ENCODE measurements at regions not wholly inside any gene's neighbourhood (a gene's known extent, or its start where the extent isn't known, plus 50 kb on each side); places are given as distances from the start of the nearest gene placed in this dataset.

GRCh38 chr3:88209356-88209755, 59.6 kb downstream of the C3orf38 start:
- DNase-seq = no peak

GRCh38 chr3:88211096-88211890, 61.5 kb downstream of the C3orf38 start:
- no peak for DNase-seq

GRCh38 chr3:88219138-88219792, 69.5 kb downstream of the C3orf38 start:
- peak; percentile 83 for DNase-seq

GRCh38 chr3:88220126-88220525, 70.4 kb downstream of the C3orf38 start:
- DNase-seq = no peak

- no peak for DNase-seq
Observed at GRCh38 chr3:88221726-88222125, 72.0 kb downstream of the C3orf38 start.

- no peak for DNase-seq
Observed at GRCh38 chr3:88222343-88222742, 72.6 kb downstream of the C3orf38 start.

GRCh38 chr3:88225326-88226008, 75.7 kb downstream of the C3orf38 start:
- DNase-seq = no peak

- no peak for DNase-seq
Observed at GRCh38 chr3:88226910-88227309, 77.2 kb downstream of the C3orf38 start.

GRCh38 chr3:88230638-88231037, 80.9 kb downstream of the C3orf38 start:
- DNase-seq = peak; percentile 55

- peak; percentile 76 for DNase-seq
Observed at GRCh38 chr3:88231207-88231606, 81.4 kb downstream of the C3orf38 start.

GRCh38 chr3:88231632-88232031, 81.9 kb downstream of the C3orf38 start:
- no peak for DNase-seq

GRCh38 chr3:88235102-88235501, 85.3 kb downstream of the C3orf38 start:
- no peak for DNase-seq

GRCh38 chr3:88239870-88240269, 90.1 kb downstream of the C3orf38 start:
- DNase-seq = no peak

GRCh38 chr3:88248658-88249057, 98.9 kb downstream of the C3orf38 start:
- DNase-seq = no peak

- no peak for DNase-seq
Observed at GRCh38 chr3:88259045-88259444, 109.3 kb downstream of the C3orf38 start.

GRCh38 chr3:88262527-88262926, 112.8 kb downstream of the C3orf38 start:
- DNase-seq = no peak

GRCh38 chr3:88263417-88264100, 113.8 kb downstream of the C3orf38 start:
- no peak for DNase-seq

GRCh38 chr3:88267441-88267840, 117.7 kb downstream of the C3orf38 start:
- no peak for DNase-seq

GRCh38 chr3:88267847-88268246, 118.1 kb downstream of the C3orf38 start:
- DNase-seq = no peak

GRCh38 chr3:88280326-88280725, 130.6 kb downstream of the C3orf38 start:
- no peak for DNase-seq

- DNase-seq = no peak
Observed at GRCh38 chr3:88282528-88283241, 132.9 kb downstream of the C3orf38 start.

GRCh38 chr3:88283242-88283592, 133.5 kb downstream of the C3orf38 start:
- DNase-seq = no peak

GRCh38 chr3:88291486-88291885, 141.7 kb downstream of the C3orf38 start:
- DNase-seq = no peak
